GM13977 (cell line): ENCODE measurements at regions not wholly inside any gene's neighbourhood (a gene's known extent, or its start where the extent isn't known, plus 50 kb on each side); places are given as distances from the start of the nearest gene placed in this dataset.
"Not testable (repeated sequence)": the region's sequence is repeated elsewhere in the genome, so short reads cannot be mapped to it uniquely, and the experiment has no call there.

Experiments
- DNase-seq: peaks from one replicate; pipeline ENCODE4 v3.0.0; 2012; ENCODE audit warnings: low spot score
- CTCF ChIP-seq: IDR thresholded peaks from 2 replicates; pipeline ENCODE4 v1.5.1; 2012; ENCODE audit warnings: mild to moderate bottlenecking, control low read depth; ENCODE audit not compliant: insufficient read depth; ENCODE audit errors: extremely low read depth, missing control alignments
- in situ Hi-C: fragments of 300-500 bp; cut with MboI; formaldehyde crosslinking; loops from one replicate; pipeline ENCODE4 v1.12.0; 2022; ENCODE audit warnings: low sequenced_read_pairs, low pct_unique_long_range_greater_than_20kb, mixed read lengths, inconsistent platforms; ENCODE audit not compliant: unreplicated experiment

- TF ChIP-seq CTCF: no peak
- in situ Hi-C loops: no loop called here
Measured at GRCh38 chr5:4023753-4024335, 428.2 kb downstream of the IRX1 start.

GRCh38 chr5:4027088-4027734 lies 431.6 kb downstream of the IRX1 start:
- no peak for TF ChIP-seq CTCF
- DNase-seq: no peak
- in situ Hi-C loops: no loop called here

More at GRCh38 chr5:4023753-4024335, 428.2 kb downstream of the IRX1 start:
- DNase-seq: no peak

DNA sequence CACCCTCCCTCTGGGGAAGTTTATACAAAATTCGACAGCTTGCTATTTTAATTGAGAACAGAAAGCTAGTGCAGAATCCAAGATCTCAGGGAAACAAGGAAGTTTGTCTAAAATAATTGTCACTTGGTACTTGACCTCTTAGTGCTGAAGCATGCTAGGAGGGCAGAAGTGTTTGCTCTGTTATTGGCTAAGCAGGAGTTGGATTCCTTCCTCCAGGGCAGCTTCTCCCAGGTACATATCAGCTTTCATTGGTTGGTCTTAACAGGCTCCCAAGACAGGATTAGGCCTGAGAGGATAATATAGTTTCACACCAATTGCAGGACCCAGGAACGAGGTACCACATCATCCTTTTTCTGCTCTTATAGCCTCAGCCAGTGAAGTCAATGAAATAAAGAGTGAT lies 432.8 kb downstream of the IRX1 start:
- TF ChIP-seq CTCF: no peak

DNA sequence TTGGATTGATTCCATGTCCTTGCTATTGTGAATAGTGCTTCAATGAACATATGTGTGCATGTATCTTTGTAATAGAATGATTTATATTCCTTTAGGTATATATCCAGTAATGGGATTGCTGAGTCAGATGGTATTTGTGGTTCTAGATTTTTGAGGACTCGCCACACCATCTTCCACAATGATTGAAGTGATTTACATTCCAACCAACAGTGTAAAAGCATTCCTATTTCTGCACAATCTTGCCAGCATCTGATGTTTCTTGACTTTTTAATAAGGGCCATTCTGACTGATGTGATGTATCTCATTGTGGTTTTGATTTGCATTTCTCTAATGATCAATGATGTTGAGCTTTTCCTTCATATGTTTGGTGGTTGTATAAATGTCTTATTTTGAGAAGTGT lies 437.9 kb downstream of the IRX1 start:
- in situ Hi-C loops, DNase-seq: not testable (repeated sequence)

More for the DNA sequence above, 432.8 kb downstream of the IRX1 start:
- DNase-seq: no peak
- in situ Hi-C loops: no loop called here

DNA sequence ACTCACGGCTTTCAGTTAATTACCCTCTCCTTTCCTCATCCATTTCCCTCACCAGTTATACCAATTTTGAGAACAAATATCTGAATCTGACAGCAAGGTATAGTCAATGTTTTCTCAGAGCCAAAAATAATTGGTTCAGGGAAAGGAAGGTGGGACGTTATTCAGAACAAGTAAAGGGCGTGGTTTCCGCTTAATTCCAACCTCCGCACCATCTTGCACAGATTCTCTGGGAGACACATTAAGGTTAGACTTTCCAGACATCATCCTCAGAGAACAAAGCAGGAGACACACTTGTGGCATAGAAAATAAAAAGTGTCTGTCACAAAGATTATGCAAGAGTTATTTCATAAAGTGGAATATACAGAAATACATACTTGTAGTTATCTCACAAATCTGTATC lies 441.2 kb downstream of the IRX1 start:
- in situ Hi-C loops: no loop called here
- no peak for DNase-seq
- TF ChIP-seq CTCF: no peak

DNA sequence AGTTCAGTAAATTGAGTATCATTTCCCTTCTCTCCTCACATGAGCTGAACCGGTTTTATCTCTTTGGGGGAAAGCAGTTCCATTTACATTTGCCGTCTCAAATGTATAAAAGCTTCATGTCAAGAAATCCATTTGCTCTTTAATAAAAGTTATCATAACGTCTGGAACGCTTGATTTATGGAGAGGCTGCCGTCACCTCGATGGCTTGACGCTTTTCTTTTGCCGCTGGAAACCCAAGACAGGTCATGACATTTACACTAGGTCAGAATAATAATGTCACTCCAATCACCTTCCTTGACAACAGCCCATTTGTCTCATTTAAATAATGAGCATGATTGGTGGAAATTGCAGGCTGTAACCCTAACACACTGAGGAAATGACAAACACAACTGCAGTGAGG lies 443.4 kb downstream of the IRX1 start:
- DNase-seq: no peak
- in situ Hi-C loops: no loop called here
- no peak for TF ChIP-seq CTCF

DNA sequence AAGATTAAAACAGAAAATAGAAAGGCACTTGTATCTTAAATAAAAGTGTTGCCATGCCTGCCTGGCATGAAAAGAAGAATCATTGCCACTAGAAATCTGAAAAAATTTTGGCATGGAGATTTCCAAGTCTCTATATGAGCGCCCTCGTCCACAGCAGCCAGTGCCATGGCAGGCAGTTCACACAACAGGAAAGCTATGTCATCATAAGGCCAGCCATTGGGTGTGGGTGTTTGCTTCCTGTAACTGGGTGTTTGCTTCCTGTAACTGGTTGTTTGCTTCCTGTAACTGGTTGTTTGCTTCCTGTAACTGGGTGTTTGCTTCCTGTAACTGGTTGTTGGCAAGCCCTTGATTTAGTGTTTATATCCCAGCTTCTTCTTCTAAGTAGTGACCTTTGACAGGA lies 446.7 kb downstream of the IRX1 start:
- no peak for TF ChIP-seq CTCF
- no peak for DNase-seq
- in situ Hi-C loops: no loop called here
